HG02885 (cell line): ENCODE measurements at regions not wholly inside any gene's neighbourhood (a gene's known extent, or its start where the extent isn't known, plus 50 kb on each side); places are given as distances from the start of the nearest gene placed in this dataset.
A peak's percentile ranks its signal among the peaks of the same experiment; 100 is the strongest.
"Not testable (repeated sequence)": the region's sequence is repeated elsewhere in the genome, so short reads cannot be mapped to it uniquely, and the experiment has no call there.

Source experiments
- ATAC-seq: cut with Tn5 transposase; IDR thresholded peaks from one replicate; pipeline ENCODE4 v1.9.1; 2021; ENCODE audit warnings: mild to moderate bottlenecking; ENCODE audit not compliant: unreplicated experiment, poor library complexity

GRCh38 chr10:33103863-33104379 lies 145.9 kb upstream of the ITGB1 start:
- ATAC-seq, result no peak

DNA sequence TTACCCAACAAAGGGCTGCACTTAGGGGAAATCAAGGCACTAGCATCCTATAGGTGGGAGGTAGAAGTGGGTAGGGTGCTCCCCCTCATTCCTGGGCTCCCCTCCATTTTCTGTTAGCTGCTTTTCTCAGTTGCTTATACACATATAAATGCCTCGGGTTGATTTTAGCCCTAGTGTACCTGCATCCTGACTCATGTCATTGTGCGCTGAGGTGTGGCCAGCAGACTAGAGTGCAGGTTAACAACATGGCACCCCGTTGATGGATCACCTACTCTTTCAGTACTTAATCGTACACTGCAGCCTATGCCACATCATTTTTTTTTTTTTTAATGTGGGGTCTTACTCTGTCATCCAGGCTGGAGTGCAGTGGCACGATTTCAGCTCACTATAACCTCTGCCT lies 144.0 kb upstream of the ITGB1 start:
- no peak for ATAC-seq

DNA sequence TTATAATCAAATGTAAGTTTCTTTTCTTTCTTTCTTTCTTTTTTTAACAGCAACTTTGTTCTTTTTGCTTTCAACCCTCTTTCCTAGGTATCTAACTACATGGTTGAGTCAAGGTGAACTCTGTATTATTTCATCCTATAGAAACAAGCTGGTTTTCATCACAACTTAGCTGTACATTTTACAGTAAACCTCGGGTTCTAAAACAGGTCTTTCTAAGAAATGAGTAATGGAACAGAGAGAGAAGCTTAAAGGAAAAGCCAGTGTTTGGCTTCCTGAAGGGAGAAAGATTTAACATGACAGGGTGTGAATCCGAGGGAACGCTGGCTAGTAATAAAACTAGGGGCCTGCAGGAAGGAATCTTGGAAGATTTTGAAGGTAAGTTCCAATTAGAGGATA lies 143.4 kb upstream of the ITGB1 start:
- no peak for ATAC-seq

GRCh38 chr10:33100781-33101391 lies 142.9 kb upstream of the ITGB1 start:
- no peak for ATAC-seq

DNA sequence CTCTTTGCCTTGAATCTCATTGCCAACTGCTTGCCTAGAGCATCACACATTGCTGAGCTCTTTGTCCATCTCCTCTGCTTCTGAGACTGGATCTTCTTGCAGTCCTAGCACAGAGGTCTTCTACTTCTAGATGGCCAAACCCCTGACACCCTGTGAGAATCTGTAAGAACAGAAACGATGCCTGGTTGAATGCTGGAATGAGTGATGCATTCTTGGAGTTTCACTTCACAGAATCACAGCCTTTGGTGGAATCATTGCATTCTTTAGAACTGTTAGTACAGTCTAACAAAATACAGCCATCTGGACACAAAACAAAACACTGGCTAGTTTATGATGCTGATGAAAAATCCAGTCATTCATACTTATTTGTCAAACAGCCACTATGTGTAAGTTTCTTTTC lies 141.7 kb upstream of the ITGB1 start:
- no peak for ATAC-seq

DNA sequence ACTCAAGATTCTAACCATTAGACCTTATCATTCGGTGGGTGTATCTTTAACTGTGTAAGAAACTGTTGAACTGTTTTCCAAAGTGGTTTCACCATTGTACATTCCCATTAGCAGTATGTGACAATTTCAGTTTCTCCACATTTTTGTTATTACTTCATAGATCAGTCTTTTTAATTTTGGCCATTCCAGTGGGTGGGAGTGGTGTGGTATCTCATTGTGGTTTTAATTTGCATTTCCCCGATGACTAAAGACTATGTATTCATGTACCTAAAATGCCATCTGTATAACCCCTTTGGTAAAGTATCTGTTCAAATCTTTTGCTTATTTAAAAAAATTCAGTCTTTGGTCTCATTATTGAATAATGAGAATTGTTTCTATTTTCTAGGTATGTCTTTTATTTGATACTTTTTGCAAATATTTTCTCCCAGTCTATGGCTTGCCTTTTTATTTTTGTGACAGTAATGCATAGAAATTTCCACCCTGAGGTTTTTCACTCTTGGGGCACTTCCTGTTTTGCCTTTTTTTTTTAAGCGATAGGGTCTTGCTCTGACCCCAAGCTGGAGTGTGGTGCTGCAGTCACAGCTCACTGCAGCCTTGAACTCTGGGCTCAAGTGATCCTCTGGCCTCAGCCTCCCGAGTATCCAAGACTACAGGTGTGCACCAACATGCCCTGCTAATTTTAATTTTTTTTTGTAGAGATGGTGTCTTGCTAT lies 141.1 kb upstream of the ITGB1 start:
- ATAC-seq, result peak; percentile 41

DNA sequence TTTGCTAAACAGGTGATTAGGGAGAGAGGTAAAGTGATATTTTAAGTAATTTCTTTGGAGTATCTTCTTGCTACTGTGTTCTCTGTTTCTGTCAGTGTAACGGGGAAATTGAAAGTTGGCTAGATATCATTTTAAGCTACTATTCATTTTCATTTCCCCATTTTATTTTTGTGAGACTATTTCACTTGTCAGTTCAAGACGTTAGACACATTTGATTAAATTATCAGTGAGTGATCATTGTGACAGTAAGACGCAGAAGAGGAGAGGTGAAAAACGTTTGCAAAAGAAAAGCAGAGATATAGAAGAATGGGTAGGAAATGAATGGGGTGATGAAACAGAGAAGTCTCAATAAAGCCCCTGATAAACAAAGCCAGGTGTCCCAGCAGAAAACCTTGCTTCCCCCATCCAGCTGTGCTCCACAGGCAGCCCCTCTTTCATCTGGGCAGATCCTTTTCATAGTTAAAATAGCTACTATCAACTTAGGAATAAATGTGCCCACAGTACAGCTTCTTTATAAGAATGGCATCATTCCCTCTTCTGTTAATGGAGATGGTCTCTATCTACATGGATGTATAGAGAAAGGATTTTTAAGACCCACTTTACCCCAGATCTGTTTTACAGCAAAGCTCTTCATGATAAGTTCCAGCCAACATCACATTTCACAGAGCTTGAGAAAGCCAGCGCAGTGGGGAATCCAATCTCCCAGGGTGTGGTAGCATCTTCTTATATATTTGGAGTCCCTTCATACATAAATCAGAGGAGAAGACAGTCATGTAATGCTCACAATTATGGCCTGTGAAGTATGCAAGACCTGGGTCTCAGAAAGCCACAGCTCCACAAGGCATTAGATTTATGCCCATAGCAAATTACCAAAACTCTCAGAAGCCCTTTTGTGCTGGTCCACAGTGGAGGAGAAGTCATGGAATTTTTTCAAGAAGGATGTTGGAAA lies 138.1 kb upstream of the ITGB1 start:
- peak; percentile 75 for ATAC-seq

DNA sequence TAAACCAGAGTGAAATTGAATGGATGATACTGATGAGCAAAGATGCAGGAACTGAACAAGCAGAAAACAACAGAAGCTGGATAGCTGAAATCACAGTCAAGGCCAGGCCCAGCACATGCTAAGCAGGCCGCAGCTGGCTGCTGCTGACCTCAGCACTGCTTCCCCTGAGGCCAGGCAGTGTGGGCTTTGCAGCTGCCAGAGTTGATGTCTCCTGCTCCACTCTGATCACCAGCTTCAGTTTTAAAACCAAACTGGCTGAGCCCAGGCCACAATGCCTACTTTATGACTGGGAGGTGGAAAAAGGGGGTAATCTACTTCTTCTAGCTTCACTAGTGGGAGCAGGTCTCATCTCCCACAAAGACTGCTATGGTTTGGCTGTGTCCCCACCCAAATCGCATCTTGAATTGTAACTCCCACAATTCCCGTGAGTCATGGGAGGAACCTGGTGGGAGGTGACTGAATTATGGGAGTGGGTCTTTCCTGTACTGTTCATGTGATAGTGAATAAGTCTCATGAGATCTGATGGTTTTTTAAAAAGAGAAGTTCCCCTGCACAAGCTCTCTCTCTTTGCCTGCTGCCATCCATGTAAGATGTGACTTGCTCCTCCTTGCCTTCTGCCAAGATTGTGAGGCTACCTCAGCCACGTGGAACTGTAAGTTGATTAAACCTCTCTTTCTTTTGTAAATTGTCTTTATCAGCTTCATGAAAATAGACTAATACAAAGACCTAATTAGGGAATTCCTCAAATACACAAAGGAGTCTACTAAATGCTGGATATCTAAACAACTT lies 136.4 kb upstream of the ITGB1 start:
- no peak for ATAC-seq

DNA sequence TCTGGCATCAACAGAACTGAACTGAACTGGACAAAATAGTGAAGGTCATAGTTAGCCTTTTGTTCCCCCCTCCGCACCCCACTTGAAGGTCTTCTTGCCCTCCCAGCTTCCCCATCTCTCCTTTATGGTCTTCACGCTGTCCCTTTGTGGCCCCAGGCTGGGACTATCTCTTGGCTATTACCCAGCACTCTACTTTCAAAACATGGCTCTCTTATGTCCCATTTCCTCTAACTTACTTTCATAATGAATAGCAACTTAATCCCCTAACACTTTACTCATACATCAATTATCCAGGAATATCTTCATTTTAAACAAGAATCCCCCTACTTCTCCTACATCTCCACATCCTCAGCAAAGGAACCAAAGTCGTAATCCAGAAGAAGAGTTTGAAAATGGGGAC lies 135.3 kb upstream of the ITGB1 start:
- peak; percentile 49 for ATAC-seq

DNA sequence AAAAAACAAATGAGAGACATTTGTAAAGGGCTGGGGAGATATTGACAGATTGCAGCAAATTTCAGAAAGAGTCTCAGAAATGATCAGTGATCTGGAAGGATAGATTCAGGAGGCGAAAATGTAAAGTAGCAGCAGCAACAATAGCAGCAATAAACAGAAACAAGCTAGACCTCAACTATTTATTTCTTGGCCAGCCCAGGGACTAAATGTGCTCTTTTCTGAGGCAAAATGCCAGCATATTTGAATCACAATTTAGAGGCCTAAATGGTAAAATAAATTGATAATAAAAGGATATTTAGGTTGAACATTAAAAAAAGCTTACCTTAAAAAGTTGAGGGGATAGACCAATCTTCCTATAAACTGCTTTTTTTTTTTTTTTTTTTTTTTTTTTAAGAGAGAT lies 134.6 kb upstream of the ITGB1 start:
- ATAC-seq, result no peak

DNA sequence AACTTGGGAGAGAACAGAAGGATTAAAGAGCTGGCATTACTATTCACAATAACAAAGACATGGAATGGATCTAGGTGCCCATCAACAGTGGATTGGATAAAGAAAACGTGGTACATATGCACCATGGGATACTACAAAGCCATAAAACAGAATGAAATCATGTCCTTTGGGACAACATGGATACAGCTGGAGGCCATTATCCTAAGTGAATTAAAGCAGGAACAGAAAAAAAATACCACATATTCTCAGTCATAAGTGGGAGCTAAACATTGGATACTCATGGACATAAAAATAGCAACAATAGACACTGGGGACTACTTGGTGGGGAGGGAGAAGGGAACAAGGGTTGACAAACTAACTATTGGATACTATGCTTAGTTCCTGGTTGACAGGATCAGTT lies 133.2 kb upstream of the ITGB1 start:
- no peak for ATAC-seq

DNA sequence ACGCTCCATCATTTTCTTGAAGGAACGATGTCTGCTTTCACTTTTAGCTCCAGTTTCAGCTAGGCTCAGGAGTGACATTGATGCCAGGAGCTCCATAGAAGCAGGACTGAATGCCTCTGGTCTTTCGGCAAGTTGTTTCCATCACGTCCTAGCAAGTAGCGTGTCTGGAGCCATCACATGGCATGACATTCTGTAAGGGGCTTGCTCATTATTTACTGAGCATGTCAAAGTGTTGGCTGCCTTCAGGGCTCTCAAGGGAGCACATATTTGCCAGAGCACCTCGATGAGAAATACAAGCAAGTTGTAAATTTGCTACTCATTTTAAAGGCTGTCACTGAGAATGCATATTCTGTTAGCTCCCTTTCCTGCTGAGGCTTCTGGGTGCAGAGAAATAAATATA lies 131.0 kb upstream of the ITGB1 start:
- no peak for ATAC-seq

DNA sequence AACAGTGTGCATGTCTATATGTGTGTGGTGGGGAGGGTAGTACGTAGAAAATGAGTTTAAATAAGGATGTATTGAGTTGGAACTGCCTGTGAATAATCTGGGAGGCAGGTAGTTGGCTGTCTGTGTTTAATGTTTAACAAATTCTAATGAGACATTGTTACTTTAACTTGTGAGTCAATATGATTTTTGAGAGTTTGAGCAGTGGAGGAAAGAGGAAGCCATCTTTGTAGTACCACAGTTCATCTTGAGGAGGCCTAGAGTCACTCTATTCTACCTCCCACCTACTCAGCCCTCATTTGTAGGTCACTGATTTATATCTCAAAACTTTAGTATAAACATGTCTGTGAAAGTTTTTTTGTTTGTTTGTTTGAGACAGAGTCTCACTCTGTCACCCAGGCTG lies 129.9 kb upstream of the ITGB1 start:
- no peak for ATAC-seq

DNA sequence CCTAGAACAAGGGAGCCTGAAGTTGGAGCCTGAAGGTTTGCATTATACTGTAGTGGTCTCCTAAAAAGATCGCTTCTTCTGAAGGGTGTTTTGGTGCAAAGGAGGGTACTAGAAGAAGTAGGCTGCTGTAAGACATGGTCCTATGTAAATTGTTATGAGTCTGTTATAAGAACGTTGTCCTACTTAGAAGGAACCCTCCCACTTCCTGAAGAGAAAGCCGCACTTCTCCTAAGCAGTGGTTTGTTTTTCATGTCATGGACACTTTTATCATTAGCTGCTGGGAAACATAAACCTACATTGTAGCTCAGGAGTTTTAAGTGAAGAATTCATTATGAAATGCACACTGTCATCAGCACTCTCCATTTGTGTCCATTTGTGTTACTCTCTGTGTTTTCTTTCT lies 129.1 kb upstream of the ITGB1 start:
- no peak for ATAC-seq

- ATAC-seq, result no peak
Observed at GRCh38 chr10:33086100-33086499, 128.1 kb upstream of the ITGB1 start.

DNA sequence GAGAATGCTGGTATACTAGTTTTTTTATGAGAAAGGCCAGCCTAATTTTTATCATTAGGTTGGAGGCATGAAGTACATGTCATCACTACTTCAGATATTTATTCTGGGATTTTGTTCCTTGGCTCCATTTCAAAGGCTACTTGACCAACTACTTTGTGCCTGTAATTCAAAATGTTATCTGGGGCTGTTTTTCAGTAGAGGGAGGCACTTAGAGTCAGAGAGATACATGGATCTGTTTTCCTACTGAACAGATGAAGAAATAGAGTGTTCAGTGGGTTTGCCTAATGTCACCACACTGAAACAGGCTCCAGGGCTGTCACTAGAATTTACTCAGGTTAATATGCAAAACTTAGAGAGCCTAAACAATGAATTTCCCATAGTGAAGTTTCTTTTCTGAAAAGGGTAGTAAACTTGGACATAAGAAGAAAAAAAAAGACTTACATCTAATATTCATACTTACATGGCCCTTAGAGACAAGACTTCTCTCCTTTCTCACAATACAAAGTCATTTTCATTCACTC lies 127.3 kb upstream of the ITGB1 start:
- ATAC-seq, result no peak

DNA sequence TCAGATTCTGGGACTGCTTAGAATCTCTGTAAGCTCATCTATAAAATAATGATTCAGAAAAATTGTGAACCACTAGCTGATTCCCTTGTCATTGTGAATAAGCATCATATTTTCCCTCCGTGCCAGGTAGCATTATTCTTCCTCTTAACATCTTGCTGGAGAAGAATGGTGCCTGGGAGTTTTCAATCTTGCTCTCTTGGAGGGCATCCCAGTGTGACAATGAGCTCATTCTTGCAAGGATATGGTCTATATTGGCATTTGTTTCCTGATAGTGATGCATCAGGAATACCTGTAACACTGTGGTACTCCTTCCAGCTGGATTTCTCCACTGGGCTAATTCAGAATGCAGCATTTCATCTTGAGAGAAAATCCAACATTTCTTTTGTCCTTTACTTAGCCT lies 126.4 kb upstream of the ITGB1 start:
- no peak for ATAC-seq

DNA sequence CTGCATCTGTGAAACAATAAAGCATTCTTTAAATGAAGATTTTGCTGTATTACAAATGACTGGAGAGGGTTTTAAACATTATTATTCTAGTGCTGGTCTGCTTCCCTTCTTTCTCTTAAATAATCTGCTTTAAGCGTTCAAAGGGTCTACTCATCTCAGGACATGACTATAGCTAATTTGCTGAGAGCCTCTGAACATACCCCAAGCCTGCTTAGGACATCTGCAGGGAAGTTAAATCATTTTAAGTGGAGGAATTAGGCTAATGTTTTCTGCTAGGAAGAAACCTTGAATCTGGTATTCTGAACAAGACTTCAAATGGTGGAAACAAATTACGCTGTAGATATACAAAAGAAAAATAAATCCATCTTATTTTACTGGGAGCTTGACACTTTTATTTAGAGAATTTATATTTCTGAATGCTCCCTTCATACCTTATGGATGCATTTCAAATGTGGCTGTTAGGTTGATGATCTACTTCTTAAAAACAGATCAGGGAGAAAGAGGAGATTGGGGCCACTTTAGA lies 124.4 kb upstream of the ITGB1 start:
- no peak for ATAC-seq

- ATAC-seq, result not testable (repeated sequence)
Observed at GRCh38 chr10:33080467-33080866, 122.4 kb upstream of the ITGB1 start.

GRCh38 chr10:33074443-33074842 lies 116.4 kb upstream of the ITGB1 start:
- no peak for ATAC-seq
